H1 (cell line): ENCODE measurements at regions not wholly inside any gene's neighbourhood (a gene's known extent, or its start where the extent isn't known, plus 50 kb on each side); places are given as distances from the start of the nearest gene placed in this dataset.

Experiments used
- CTCF ChIA-PET: fragments of 300-600 bp; sonication (Branson Sonifier 250); formaldehyde crosslinking; loops from one replicate; lab custom pipeline; 2021; ENCODE audit not compliant: partially characterized antibody; lab: Charles Lee
- POLR2A ChIA-PET: fragments of 300-600 bp; sonication (Branson Sonifier 250); formaldehyde crosslinking; loops from one replicate; lab custom pipeline; 2021; ENCODE audit warnings: inconsistent platforms; ENCODE audit not compliant: partially characterized antibody; lab: Charles Lee
- DNase-seq, 2 experiments: peaks; one replicate each; pipeline versions ENCODE4 v3.0.0 to v3.0.0-alpha.2; 2010 to 2022; ENCODE audit warnings: low spot score in 2 of 2, low read depth in 1 of 2, mixed read lengths in 1 of 2
- FAIRE-seq: peaks from 2 replicates; lab custom pipeline; 2011; peaks lifted over from hg19 to GRCh38; lab: Jason Lieb, UNC
- H2AFZ ChIP-seq: 2 replicates; pipeline ENCODE4 v1.8.1; 2012; ENCODE audit warnings: low read length, inconsistent platforms
- H2AK5ac ChIP-seq: 2 replicates; pipeline ENCODE4 v1.6.1; 2013; ENCODE audit warnings: low read depth, low read length
- H2BK120ac ChIP-seq: replicated peaks from 2 replicates; pipeline ENCODE3; 2013; ENCODE audit warnings: low read depth, low read length, inconsistent platforms
- H2BK12ac ChIP-seq: 2 replicates; pipeline ENCODE4 v1.6.1; 2013; ENCODE audit warnings: low read depth, low read length
- H2BK15ac ChIP-seq: 2 replicates; pipeline ENCODE4 v1.6.1; 2013; ENCODE audit warnings: low read length
- H2BK20ac ChIP-seq: 2 replicates; pipeline ENCODE4 v1.6.1; 2013; ENCODE audit warnings: low read length
- H2BK5ac ChIP-seq: 2 replicates; pipeline ENCODE4 v1.6.1; 2013; ENCODE audit warnings: low read depth, low read length
- H3K14ac ChIP-seq: 2 replicates; pipeline ENCODE4 v1.6.1; 2013; ENCODE audit warnings: inconsistent platforms; ENCODE audit not compliant: insufficient read length
- H3K18ac ChIP-seq: 2 replicates; pipeline ENCODE4 v1.6.1; 2013; ENCODE audit warnings: low read length; ENCODE audit errors: extremely low read depth
- H3K23ac ChIP-seq: 2 replicates; pipeline ENCODE4 v1.6.1; 2013; ENCODE audit warnings: inconsistent platforms; ENCODE audit not compliant: insufficient read length
- H3K23me2 ChIP-seq: 2 replicates; pipeline ENCODE4 v1.6.1; 2013; ENCODE audit warnings: low read depth, low read length
- H3K27ac ChIP-seq: 2 replicates; pipeline ENCODE4 v1.6.1; 2011; ENCODE audit warnings: low read depth, low read length, inconsistent platforms
- H3K27me3 ChIP-seq, 4 experiments: replicated peaks in 1 of 4; 1 replicate in 1 of 4; 2 replicates in 3 of 4; pipeline versions ENCODE4 v1.6.1 to v1.8.1; 2011 to 2013; ENCODE audit warnings: low read length in 3 of 4, mild to moderate bottlenecking in 3 of 4, inconsistent platforms in 2 of 4, mixed read lengths in 2 of 4, moderate library complexity in 1 of 4; ENCODE audit not compliant: control insufficient read depth in 3 of 4, insufficient read depth in 3 of 4; ENCODE audit errors: extremely low read depth in 1 of 4
- H3K36me3 ChIP-seq, 4 experiments: 2 replicates each; pipeline versions ENCODE4 v1.6.1 to v1.8.1; 2011 to 2013; ENCODE audit warnings: mild to moderate bottlenecking in 4 of 4, low read length in 3 of 4, moderate library complexity in 2 of 4, control low read depth in 1 of 4, inconsistent platforms in 1 of 4; ENCODE audit not compliant: insufficient read depth in 4 of 4, control insufficient read depth in 2 of 4
- H3K4ac ChIP-seq: replicated peaks from 2 replicates; pipeline ENCODE3; 2013; ENCODE audit warnings: low read length, low read depth, mixed read lengths, inconsistent platforms; ENCODE audit not compliant: insufficient read length
- H3K4me1 ChIP-seq, 4 experiments: replicated peaks in 1 of 4; 1 replicate in 1 of 4; 2 replicates in 3 of 4; pipeline versions ENCODE4 v1.6.1 to v1.8.1; 2011 to 2013; ENCODE audit warnings: low read length in 3 of 4, inconsistent platforms in 2 of 4, mixed read lengths in 1 of 4; ENCODE audit not compliant: insufficient read depth in 4 of 4, control insufficient read depth in 3 of 4
- H3K4me2 ChIP-seq, 2 experiments: 2 replicates each; pipeline versions ENCODE4 v1.6.1 to v1.8.1; 2011 to 2013; ENCODE audit warnings: low read depth in 2 of 2, low read length in 2 of 2, control low read depth in 1 of 2, inconsistent platforms in 1 of 2, mild to moderate bottlenecking in 1 of 2; ENCODE audit not compliant: insufficient read depth in 1 of 2
- H3K4me3 ChIP-seq, 4 experiments: fragments of 200-600, 300-600 bp in 1 of 4; sonication (generic), shearing (Covaris generic), sonication (Bioruptor Twin) in 1 of 4; 2 replicates each; pipeline versions ENCODE4 v1.5.1 to v1.8.1; 2011 to 2016; ENCODE audit warnings: low read length in 4 of 4, low read depth in 3 of 4, control low read depth in 2 of 4, inconsistent platforms in 2 of 4, mild to moderate bottlenecking in 2 of 4, mixed read lengths in 1 of 4, moderate library complexity in 1 of 4; ENCODE audit not compliant: insufficient read depth in 2 of 4; ENCODE audit errors: extremely low read depth in 1 of 4
- H3K56ac ChIP-seq: replicated peaks from 2 replicates; pipeline ENCODE3; 2013; ENCODE audit warnings: low read depth, mild to moderate bottlenecking, mixed read lengths, low read length, inconsistent platforms; ENCODE audit not compliant: insufficient read length
- H3K79me1 ChIP-seq: 2 replicates; pipeline ENCODE4 v1.6.1; 2013; ENCODE audit warnings: low read depth, low read length, control low read depth
- H3K79me2 ChIP-seq, 2 experiments: 2 replicates each; pipeline versions ENCODE4 v1.6.1 to v1.8.1; 2012 to 2013; ENCODE audit warnings: low read length in 2 of 2, mild to moderate bottlenecking in 2 of 2, inconsistent platforms in 1 of 2; ENCODE audit not compliant: insufficient read depth in 2 of 2, control insufficient read depth in 1 of 2
- H3K9ac ChIP-seq, 4 experiments: replicated peaks in 1 of 4; 1 replicate in 1 of 4; 2 replicates in 3 of 4; pipeline versions ENCODE4 v1.6.1 to v1.8.1; 2011 to 2013; ENCODE audit warnings: low read depth in 3 of 4, low read length in 3 of 4, control low read depth in 2 of 4, mild to moderate bottlenecking in 2 of 4, moderate library complexity in 2 of 4, inconsistent platforms in 1 of 4; ENCODE audit errors: extremely low read depth in 1 of 4
- H3K9me3 ChIP-seq, 2 experiments: 2 replicates each; pipeline versions ENCODE4 v1.6.1 to v1.8.1; 2012 to 2013; ENCODE audit warnings: mild to moderate bottlenecking in 2 of 2, moderate library complexity in 2 of 2, control low read depth in 1 of 2, inconsistent platforms in 1 of 2, low read depth in 1 of 2, low read length in 1 of 2, mixed read lengths in 1 of 2; ENCODE audit not compliant: insufficient read depth in 2 of 2
- H4K20me1 ChIP-seq, 2 experiments: replicated peaks in 1 of 2; 2 replicates each; pipeline versions ENCODE3 to v1.8.1; 2011 to 2013; ENCODE audit warnings: inconsistent platforms in 2 of 2, low read length in 2 of 2, mild to moderate bottlenecking in 1 of 2; ENCODE audit not compliant: insufficient read depth in 2 of 2, control insufficient read depth in 1 of 2
- H4K5ac ChIP-seq: 2 replicates; pipeline ENCODE4 v1.6.1; 2013; ENCODE audit warnings: low read length, low read depth, mixed read lengths, inconsistent platforms; ENCODE audit not compliant: insufficient read length
- H4K8ac ChIP-seq: 2 replicates; pipeline ENCODE4 v1.8.0; 2013; ENCODE audit warnings: mild to moderate bottlenecking, moderate library complexity, low read length, inconsistent platforms; ENCODE audit not compliant: insufficient read depth; ENCODE audit errors: extremely low read depth
- H4K91ac ChIP-seq: replicated peaks from 2 replicates; pipeline ENCODE3; 2013; ENCODE audit warnings: low read length, mixed read lengths, inconsistent platforms; ENCODE audit not compliant: insufficient read length
- CREB1 ChIP-seq: IDR thresholded peaks from 2 replicates; pipeline ENCODE4 v1.6.1; 2012; ENCODE audit warnings: inconsistent platforms
- POLR2A ChIP-seq, 2 experiments: IDR thresholded peaks; 1 replicate in 1 of 2; 2 replicates in 1 of 2; pipeline ENCODE4 v1.6.1; 2011; ENCODE audit warnings: low read depth in 2 of 2, low read length in 2 of 2, mild to moderate bottlenecking in 2 of 2; ENCODE audit errors: control extremely low read depth in 1 of 2
- POLR2AphosphoS5 ChIP-seq: IDR thresholded peaks from 2 replicates; pipeline ENCODE4 v1.6.1; 2011; ENCODE audit warnings: low read depth, low read length
- POU5F1 ChIP-seq: IDR thresholded peaks from 2 replicates; pipeline ENCODE4 v1.6.1; 2011; ENCODE audit warnings: low read depth, mild to moderate bottlenecking, low read length, moderate library complexity
- TBP ChIP-seq: IDR thresholded peaks from 2 replicates; pipeline ENCODE4 v1.6.1; 2011; ENCODE audit warnings: low read depth, low read length, improper control_type of control experiment
- WGBS, 2 experiments: shearing (Covaris generic) in 1 of 2; methylation state at CpG; one replicate each; pipeline versions ENCODE4 v1.1.6 to v1.1.7; 2013 to 2015; ENCODE audit warnings: low lambda C conversion rate in 2 of 2, mixed read lengths in 2 of 2, inconsistent platforms in 1 of 2, low coverage in 1 of 2, missing lambda C conversion rate in 1 of 2; ENCODE audit not compliant: insufficient replicate concordance in 2 of 2, insufficient coverage in 1 of 2, insufficient read length in 1 of 2; ENCODE audit errors: extremely low coverage in 1 of 2, missing lambda C conversion rate in 1 of 2; 5-methylcytosine and 5-hydroxymethylcytosine counted together

GRCh38 chr2:159855143-159855542 is 57.1 kb upstream of the CD302 start:
- Histone ChIP-seq H4K8ac (no peak overlapping the region), H3K14ac (no peak overlapping the region), H3K27ac (no peak overlapping the region), H2AFZ (no peak overlapping the region), H3K18ac (no peak overlapping the region), H2BK20ac (no peak overlapping the region), H2BK120ac (no peak overlapping the region), H3K23ac (no peak overlapping the region), H4K20me1 (no peaks in the 10 kb centered on the region), H3K79me1 (no peaks in the 10 kb centered on the region), H3K27me3 (no peaks in the 10 kb centered on the region), H3K9me3 (no peaks in the 10 kb centered on the region), H2BK5ac (no peak overlapping the region), H2AK5ac (no peak overlapping the region), H3K9ac (no peak overlapping the region), H2BK15ac (no peak overlapping the region), H3K4me3 (no peak overlapping the region), H3K56ac (no peak overlapping the region), H4K5ac (no peak overlapping the region), H3K79me2 (no peaks in the 10 kb centered on the region), H3K23me2 (no peaks in the 10 kb centered on the region; the same call in 1 of the 2 replicates), H3K4me2 (no peak overlapping the region), H3K4me1 (peaks cover 0 to 3% (median 0%) of the 10 kb centered on the region in 4 experiments; a peak in 2 of 7 replicates), H2BK12ac (no peak overlapping the region), H4K91ac (no peak overlapping the region), H3K4ac (no peak overlapping the region), H3K36me3 (no peaks in the 10 kb centered on the region)
- FAIRE-seq, result no peak
- no peak for DNase-seq
- TF ChIP-seq POLR2A (IDR thresholded peaks at IDR 0.05; ENCODE audit: control extremely low read depth in 1 of 2, low read depth in 2 of 2, low read length in 2 of 2) (no peak), POU5F1 (no peak), POLR2AphosphoS5 (no peak), CREB1 (no peak), TBP (no peak)
- WGBS, 2 experiments, result 93% methylated on average over 3 of the region's 3 CpGs; no CpG with 5 or more reads in 1 of the 2 experiments
- POLR2A ChIA-PET, result no interaction called here
- CTCF ChIA-PET, result interaction anchor here (1.2 kb wide), 1 partner anchor 37 kb away, joined by 3 read pairs; no protein-coding TSS in a partner anchor
